ENCODE measurements at regions not wholly inside any gene's neighbourhood (a gene's known extent, or its start where the extent isn't known, plus 50 kb on each side); places are given as distances from the start of the nearest gene placed in this dataset.

DNA sequence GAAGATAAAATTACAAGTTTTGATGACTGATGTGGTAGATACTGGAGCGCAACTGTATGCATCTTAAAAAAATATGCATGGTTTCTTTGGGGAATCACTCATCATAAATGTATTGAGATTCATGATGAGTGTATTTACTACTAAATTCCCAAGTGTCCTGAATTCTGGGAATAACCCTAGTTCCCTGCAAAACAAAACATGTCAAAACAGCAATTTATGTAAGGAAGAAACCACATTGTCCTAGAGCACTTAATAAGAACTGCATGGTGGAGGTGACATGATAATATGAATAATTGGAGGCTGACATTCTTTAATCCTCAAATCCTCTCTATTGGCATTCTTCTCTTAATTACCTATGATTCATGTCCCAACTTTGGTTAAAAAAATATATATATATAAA lies 1804.7 kb downstream of the STIM2 start:
- TF ChIP-seq, protein P1, sequence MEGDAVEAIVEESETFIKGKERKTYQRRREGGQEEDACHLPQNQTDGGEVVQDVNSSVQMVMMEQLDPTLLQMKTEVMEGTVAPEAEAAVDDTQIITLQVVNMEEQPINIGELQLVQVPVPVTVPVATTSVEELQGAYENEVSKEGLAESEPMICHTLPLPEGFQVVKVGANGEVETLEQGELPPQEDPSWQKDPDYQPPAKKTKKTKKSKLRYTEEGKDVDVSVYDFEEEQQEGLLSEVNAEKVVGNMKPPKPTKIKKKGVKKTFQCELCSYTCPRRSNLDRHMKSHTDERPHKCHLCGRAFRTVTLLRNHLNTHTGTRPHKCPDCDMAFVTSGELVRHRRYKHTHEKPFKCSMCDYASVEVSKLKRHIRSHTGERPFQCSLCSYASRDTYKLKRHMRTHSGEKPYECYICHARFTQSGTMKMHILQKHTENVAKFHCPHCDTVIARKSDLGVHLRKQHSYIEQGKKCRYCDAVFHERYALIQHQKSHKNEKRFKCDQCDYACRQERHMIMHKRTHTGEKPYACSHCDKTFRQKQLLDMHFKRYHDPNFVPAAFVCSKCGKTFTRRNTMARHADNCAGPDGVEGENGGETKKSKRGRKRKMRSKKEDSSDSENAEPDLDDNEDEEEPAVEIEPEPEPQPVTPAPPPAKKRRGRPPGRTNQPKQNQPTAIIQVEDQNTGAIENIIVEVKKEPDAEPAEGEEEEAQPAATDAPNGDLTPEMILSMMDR (IDR thresholded peaks at IDR 0.05; ENCODE audit: control extremely low read depth, extremely low read depth, low read depth, missing control alignments) = no peak
- no peak for DNase-seq (ENCODE audit: extremely low spot score)
- POLR2A ChIA-PET = no interaction called here
- CTCF ChIA-PET = no interaction called here

DNA sequence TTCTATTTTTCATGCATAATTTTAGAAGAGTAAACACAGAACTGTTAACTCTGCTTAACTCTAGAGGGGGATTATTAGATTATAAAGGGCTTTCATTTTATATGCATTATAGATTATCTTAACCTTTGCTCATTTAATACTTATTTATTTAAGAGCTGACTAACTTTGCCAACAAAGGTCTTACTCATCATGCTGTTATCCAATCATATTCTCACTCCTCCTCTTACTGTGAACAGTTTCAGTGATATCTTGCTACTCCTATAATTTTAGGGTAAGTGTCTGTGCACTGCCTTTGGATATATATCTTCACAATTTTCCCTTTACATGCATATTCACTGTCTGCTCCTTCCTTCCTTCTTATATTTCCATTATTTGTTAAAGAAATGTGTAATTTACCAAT lies 1814.9 kb downstream of the STIM2 start:
- TF ChIP-seq, protein P1 (IDR thresholded peaks at IDR 0.05; ENCODE audit: control extremely low read depth, extremely low read depth, low read depth, missing control alignments) = no peak
- ChIA-PET CTCF (no interaction called here), POLR2A (no interaction called here)
- no peak for DNase-seq (ENCODE audit: extremely low spot score)

DNA sequence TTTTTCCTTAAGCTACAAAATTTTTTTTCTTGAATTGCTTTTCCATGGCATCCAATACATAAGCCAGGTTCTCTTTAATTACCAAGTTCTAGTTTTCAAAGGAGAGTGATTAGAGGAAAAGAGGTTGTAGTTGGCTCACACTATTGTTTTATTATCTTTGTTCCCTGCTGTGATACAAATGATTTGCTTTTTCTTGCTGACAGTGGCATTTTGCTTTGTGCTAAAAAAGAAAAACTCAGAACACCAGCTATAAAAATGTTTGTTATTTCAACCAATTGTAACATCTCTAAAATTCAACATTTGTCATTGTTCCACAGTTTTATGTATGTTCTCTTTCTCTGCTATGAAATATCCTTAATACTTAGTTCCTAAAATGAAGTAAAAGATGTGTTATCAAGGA lies 1817.2 kb downstream of the STIM2 start:
- ChIA-PET CTCF (no interaction called here), POLR2A (no interaction called here)
- DNase-seq (ENCODE audit: extremely low spot score) = no peak
- TF ChIP-seq, protein P1 (IDR thresholded peaks at IDR 0.05; ENCODE audit: control extremely low read depth, extremely low read depth, low read depth, missing control alignments) = no peak

DNA sequence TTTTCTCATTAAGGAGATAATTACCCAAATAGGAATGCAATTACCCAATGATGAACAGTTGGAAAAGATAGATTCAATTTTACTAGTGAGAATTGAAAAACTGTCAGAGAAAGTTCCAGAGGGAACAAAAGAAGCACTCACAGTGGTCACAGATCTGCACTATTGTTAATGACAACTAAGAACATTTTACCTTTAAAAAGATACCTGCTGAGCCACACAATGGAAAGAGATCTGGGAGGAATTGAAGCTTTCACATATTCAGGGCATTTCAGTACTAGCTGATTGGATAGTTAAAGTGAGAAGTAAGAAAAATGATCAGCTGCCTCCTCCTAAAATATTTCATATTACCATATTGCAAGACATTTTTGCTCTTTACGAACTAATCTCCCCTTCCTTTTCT lies 1822.2 kb downstream of the STIM2 start:
- ChIA-PET POLR2A (no interaction called here), CTCF (interaction anchor here (1.4 kb wide), 1 partner anchor 13 kb away, joined by 3 read pairs; no protein-coding TSS in a partner anchor)
- TF ChIP-seq, protein P1 (IDR thresholded peaks at IDR 0.05; ENCODE audit: control extremely low read depth, extremely low read depth, low read depth, missing control alignments) = no peak
- DNase-seq (ENCODE audit: extremely low spot score) = no peak

DNA sequence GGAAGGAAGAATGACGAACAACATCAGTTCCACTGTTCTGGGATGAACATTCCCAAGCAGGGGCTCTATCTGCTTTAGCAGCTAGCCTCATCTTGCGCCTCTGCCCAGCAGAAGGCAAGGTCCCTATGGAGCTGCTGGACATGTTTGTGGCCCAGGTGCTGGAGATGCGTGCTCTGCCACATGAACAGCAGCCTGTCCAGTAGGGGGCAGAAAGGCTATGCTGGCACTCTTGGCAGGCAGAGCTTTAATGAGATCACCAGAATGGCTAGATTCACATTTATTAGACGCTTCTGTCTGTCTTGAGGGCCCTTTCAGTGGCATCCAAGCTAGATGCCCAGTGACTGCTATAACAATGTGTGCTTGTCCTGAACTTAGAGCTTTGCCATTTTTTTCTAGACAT lies 1826.0 kb downstream of the STIM2 start:
- TF ChIP-seq, protein P1 (IDR thresholded peaks at IDR 0.05; ENCODE audit: control extremely low read depth, extremely low read depth, low read depth, missing control alignments) = peak; percentile 11
- peak; percentile 7 for DNase-seq (ENCODE audit: extremely low spot score)
- POLR2A ChIA-PET = no interaction called here
- CTCF ChIA-PET = no interaction called here

DNA sequence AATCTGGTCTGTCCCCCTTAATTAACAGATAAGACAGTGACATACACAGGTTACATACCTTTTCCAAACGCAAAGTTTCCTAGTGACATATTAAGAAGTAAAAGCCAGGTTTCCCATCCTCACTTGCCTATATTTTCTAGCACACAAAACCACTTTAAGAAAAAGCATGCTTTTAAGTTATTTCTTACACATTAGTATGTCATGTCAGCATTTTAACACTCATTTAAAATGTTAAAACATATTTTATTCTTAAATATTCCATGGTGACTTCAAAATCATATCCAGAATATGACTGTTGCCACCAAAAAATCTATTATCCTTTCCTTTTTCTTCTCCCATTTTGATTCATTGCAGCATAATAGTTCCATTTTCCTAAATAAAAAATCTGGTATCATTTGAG lies 1830.2 kb downstream of the STIM2 start:
- TF ChIP-seq, protein P1 (IDR thresholded peaks at IDR 0.05; ENCODE audit: control extremely low read depth, extremely low read depth, low read depth, missing control alignments) = no peak
- CTCF ChIA-PET = no interaction called here
- no peak for DNase-seq (ENCODE audit: extremely low spot score)
- POLR2A ChIA-PET = no interaction called here

DNA sequence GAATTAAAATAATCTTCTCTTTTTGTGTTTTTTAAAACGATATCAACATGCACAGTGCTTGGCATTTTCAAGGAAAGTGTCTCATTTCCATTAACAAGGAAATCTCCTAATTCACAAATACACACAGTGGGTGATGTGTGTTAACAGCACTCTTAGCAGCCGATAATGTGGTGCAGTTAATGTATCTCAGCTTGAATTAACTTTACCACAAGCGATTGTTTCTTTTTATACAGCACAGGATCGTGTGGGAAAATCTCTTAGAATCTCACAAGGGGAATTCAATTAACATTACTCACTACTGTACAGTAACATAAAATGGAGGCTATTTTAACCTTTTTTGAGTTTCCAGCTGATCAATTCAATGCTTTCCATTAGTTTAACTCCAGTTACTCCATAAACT lies 1841.9 kb downstream of the STIM2 start:
- ChIA-PET CTCF (interaction anchor here (2.1 kb wide), 1 partner anchor 11 kb away, joined by 8 read pairs; no protein-coding TSS in a partner anchor), POLR2A (no interaction called here)
- TF ChIP-seq, protein P1 (IDR thresholded peaks at IDR 0.05; ENCODE audit: control extremely low read depth, extremely low read depth, low read depth, missing control alignments) = no peak
- DNase-seq (ENCODE audit: extremely low spot score) = no peak
